WI38 (cell line): ENCODE measurements at regions not wholly inside any gene's neighbourhood (a gene's known extent, or its start where the extent isn't known, plus 50 kb on each side); places are given as distances from the start of the nearest gene placed in this dataset.
"Not testable (repeated sequence)": the region's sequence is repeated elsewhere in the genome, so short reads cannot be mapped to it uniquely, and the experiment has no call there.

Experiments used
- H3K4me3 ChIP-seq: 2 replicates; pipeline ENCODE4 v1.5.1; 2011; ENCODE audit warnings: low read depth, mild to moderate bottlenecking, control low read depth, low read length
- CTCF ChIP-seq: IDR thresholded peaks from 2 replicates; pipeline ENCODE4 v1.5.1; 2012; ENCODE audit warnings: low read depth, mild to moderate bottlenecking, control low read depth, low read length

- H3K4me3 ChIP-seq, result no peak overlapping the region
- no peak for TF ChIP-seq CTCF
Observed at GRCh38 chr5:91293131-91293530, 90.0 kb downstream of the ARRDC3 start.

- H3K4me3 ChIP-seq, result no peak overlapping the region
- TF ChIP-seq CTCF, result no peak
Observed at GRCh38 chr5:91291628-91292569, 91.2 kb downstream of the ARRDC3 start.

- no peak overlapping the region for H3K4me3 ChIP-seq
- TF ChIP-seq CTCF, result no peak
Observed at GRCh38 chr5:91288118-91288916, 94.8 kb downstream of the ARRDC3 start.

GRCh38 chr5:91285062-91285461 is 98.1 kb downstream of the ARRDC3 start:
- H3K4me3 ChIP-seq, result not testable (repeated sequence)

GRCh38 chr5:91283899-91284298 is 99.2 kb downstream of the ARRDC3 start:
- no peak for TF ChIP-seq CTCF

GRCh38 chr5:91283326-91283725 is 99.8 kb downstream of the ARRDC3 start:
- TF ChIP-seq CTCF, result no peak
- no peak overlapping the region for H3K4me3 ChIP-seq

More at GRCh38 chr5:91283899-91284298, 99.2 kb downstream of the ARRDC3 start:
- no peak overlapping the region for H3K4me3 ChIP-seq

- TF ChIP-seq CTCF, result no peak
- no peak overlapping the region for H3K4me3 ChIP-seq
Observed at GRCh38 chr5:91282210-91282609, 100.9 kb downstream of the ARRDC3 start.
